HG02610 (cell line): ENCODE measurements at regions not wholly inside any gene's neighbourhood (a gene's known extent, or its start where the extent isn't known, plus 50 kb on each side); places are given as distances from the start of the nearest gene placed in this dataset.
A peak's percentile ranks its signal among the peaks of the same experiment; 100 is the strongest.

Source experiments
- ATAC-seq: cut with Tn5 transposase; IDR thresholded peaks from one replicate; pipeline ENCODE4 v1.9.1; 2021; ENCODE audit warnings: mild to moderate bottlenecking, moderate library complexity; ENCODE audit not compliant: unreplicated experiment

- ATAC-seq: no peak
These were observed 637.7 kb upstream of the UBE2E2 start for GRCh38 chr3:22565393-22565792.

- ATAC-seq: no peak
These were observed 634.8 kb upstream of the UBE2E2 start for GRCh38 chr3:22568285-22568684.

- ATAC-seq: no peak
These were observed 633.6 kb upstream of the UBE2E2 start for GRCh38 chr3:22569570-22569969.

GRCh38 chr3:22581007-22581406, 622.1 kb upstream of the UBE2E2 start:
- ATAC-seq: no peak

- ATAC-seq: no peak
These were observed 620.9 kb upstream of the UBE2E2 start for GRCh38 chr3:22582266-22582665.

GRCh38 chr3:22585504-22585903, 617.6 kb upstream of the UBE2E2 start:
- ATAC-seq: no peak

GRCh38 chr3:22585911-22586310, 617.2 kb upstream of the UBE2E2 start:
- no peak for ATAC-seq

GRCh38 chr3:22587446-22587845, 615.7 kb upstream of the UBE2E2 start:
- no peak for ATAC-seq

- no peak for ATAC-seq
These were observed 609.5 kb upstream of the UBE2E2 start for GRCh38 chr3:22593638-22594037.

GRCh38 chr3:22594990-22595389, 608.1 kb upstream of the UBE2E2 start:
- ATAC-seq: no peak

GRCh38 chr3:22606461-22606860, 596.7 kb upstream of the UBE2E2 start:
- ATAC-seq: no peak

- no peak for ATAC-seq
These were observed 596.2 kb upstream of the UBE2E2 start for GRCh38 chr3:22606938-22607337.

- no peak for ATAC-seq
These were observed 595.0 kb upstream of the UBE2E2 start for GRCh38 chr3:22608093-22608492.

- no peak for ATAC-seq
These were observed 594.4 kb upstream of the UBE2E2 start for GRCh38 chr3:22608721-22609120.

GRCh38 chr3:22609139-22609538, 594.0 kb upstream of the UBE2E2 start:
- no peak for ATAC-seq

- no peak for ATAC-seq
These were observed 590.2 kb upstream of the UBE2E2 start for GRCh38 chr3:22612927-22613326.

- ATAC-seq: no peak
These were observed 587.3 kb upstream of the UBE2E2 start for GRCh38 chr3:22615790-22616189.

- ATAC-seq: no peak
These were observed 585.8 kb upstream of the UBE2E2 start for GRCh38 chr3:22617372-22617771.

- ATAC-seq: no peak
These were observed 582.6 kb upstream of the UBE2E2 start for GRCh38 chr3:22620498-22620897.

GRCh38 chr3:22621205-22621809, 581.8 kb upstream of the UBE2E2 start:
- ATAC-seq: no peak

GRCh38 chr3:22627993-22628499, 575.1 kb upstream of the UBE2E2 start:
- ATAC-seq: no peak

GRCh38 chr3:22632536-22632935, 570.6 kb upstream of the UBE2E2 start:
- no peak for ATAC-seq

GRCh38 chr3:22634433-22634832, 568.7 kb upstream of the UBE2E2 start:
- peak; percentile 84 for ATAC-seq
